G401 (cell line): ENCODE measurements at regions not wholly inside any gene's neighbourhood (a gene's known extent, or its start where the extent isn't known, plus 50 kb on each side); places are given as distances from the start of the nearest gene placed in this dataset.

Source experiments
- DNase-seq: peaks from one replicate; pipeline ENCODE4 v3.0.0-alpha.2; 2015; ENCODE audit warnings: low spot score
- in situ Hi-C: cut with HindIII; loops from 2 replicates; pipeline ENCODE4 v1.10.0; 2016; ENCODE audit warnings: low sequenced_read_pairs, mixed read lengths

- no peak for DNase-seq
- in situ Hi-C loops = no loop called here
Measured at GRCh38 chr4:81915430-81915829, 443.7 kb upstream of the RASGEF1B start.

DNA sequence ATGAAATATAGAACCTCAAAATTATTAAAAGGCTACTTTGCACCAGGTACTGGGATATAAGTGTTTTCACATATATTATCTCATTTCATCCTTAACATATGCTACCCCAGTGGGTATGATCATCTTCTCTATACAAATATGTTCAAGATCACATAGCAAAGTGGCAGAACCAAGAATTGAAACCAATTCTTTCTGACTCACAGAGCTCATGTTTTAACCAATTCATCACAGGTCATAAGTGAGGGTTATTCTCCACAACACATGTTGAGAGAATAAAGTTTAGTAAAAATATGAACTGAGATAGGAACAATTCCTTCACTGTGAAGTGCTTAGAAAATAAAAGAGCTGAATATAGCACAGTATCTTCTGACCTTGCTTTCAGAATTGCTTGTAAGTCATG is 442.9 kb upstream of the RASGEF1B start:
- no peak for DNase-seq
- in situ Hi-C loops = no loop called here

GRCh38 chr4:81913427-81913879 is 441.7 kb upstream of the RASGEF1B start:
- in situ Hi-C loops = no loop called here
- peak; percentile 35 for DNase-seq

DNA sequence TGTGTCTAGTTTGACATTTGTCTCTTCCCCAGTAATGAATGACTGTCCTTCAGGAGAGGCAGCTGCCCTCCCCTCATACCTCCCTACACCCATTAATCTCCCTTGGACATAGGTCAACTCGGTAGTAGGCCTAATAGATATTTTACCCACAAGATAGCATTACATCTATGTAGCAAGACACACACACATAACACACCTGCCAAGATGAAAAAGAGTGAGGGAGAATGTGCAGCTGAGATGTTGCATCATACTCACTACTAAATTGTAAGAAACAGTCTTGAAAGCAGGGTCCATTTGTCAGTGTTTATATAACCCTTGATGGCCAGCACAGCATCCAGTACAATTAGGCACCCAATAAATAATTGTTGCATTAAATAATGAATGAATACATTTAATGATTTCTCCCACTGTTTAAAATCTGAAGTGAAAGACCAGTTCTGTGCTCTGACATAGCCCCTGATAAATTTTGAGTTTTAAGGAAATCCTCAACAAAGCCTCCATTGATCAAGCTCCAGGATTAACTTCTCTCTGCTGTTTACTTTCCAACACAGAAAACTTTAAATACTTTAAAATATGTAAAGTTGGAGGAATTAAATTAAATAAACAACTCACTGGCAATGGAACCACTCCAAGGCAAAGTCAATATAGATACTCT is 440.8 kb upstream of the RASGEF1B start:
- DNase-seq = no peak
- in situ Hi-C loops = no loop called here

DNA sequence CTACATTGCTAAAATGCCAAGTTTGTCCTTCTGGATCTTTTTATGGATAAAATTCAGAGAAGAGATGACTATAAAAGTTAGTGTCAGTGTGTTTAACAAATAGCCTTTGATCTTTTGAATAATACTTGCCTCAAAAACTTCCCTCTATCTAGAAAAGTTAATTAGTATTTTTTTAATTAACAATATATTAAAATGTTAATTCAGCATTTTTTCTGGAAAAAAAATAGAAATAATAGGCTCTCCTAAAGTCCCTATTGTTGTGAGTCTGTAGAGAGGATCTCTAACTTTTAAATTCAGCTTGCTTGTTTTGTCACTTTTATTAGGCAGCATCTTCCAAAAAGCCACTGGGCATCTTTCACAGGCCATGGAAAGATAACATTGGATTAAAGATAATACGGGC is 435.2 kb upstream of the RASGEF1B start:
- in situ Hi-C loops = no loop called here

DNA sequence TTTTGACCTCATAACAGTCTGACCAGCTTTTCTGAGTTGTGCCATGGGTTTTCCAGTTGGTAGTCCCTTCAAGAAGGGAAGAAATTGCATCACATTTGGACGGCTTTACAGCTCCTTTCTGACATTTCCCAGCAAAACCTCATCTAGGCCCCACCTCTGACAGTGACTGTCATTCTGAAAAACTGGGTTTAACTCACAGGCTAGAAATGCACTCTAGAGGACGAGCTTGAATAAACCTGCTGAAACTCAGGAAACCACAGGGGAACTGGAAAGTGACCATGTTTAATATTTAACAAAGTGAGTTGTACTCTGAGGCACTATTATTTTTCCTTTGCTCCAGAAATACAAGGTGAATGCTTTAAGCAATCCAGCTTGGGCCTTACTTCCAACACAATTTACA is 434.3 kb upstream of the RASGEF1B start:
- DNase-seq = no peak
- in situ Hi-C loops = no loop called here

More for the DNA sequence above, 435.2 kb upstream of the RASGEF1B start:
- DNase-seq = no peak

GRCh38 chr4:81904121-81904520 is 432.4 kb upstream of the RASGEF1B start:
- in situ Hi-C loops = no loop called here
- no peak for DNase-seq

DNA sequence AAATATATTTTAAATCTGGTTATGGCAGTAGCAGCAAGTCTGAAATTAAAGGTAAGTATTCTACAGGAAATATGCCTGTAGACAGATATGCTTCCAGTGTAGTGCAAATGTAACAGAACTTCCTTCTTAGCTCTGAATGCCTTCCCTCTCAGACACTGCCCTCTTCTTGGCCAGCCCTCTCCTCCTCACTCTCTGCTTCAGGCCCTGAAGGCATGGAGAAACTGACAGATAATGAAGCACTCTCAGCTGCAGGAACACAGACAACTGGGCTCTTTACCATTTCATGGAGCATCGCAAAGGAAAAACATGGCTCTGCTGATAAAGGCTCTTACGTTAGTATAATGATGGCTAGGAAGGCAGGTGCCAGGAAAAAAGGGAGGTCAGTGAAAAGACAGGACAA is 431.5 kb upstream of the RASGEF1B start:
- no peak for DNase-seq
- in situ Hi-C loops = no loop called here

DNA sequence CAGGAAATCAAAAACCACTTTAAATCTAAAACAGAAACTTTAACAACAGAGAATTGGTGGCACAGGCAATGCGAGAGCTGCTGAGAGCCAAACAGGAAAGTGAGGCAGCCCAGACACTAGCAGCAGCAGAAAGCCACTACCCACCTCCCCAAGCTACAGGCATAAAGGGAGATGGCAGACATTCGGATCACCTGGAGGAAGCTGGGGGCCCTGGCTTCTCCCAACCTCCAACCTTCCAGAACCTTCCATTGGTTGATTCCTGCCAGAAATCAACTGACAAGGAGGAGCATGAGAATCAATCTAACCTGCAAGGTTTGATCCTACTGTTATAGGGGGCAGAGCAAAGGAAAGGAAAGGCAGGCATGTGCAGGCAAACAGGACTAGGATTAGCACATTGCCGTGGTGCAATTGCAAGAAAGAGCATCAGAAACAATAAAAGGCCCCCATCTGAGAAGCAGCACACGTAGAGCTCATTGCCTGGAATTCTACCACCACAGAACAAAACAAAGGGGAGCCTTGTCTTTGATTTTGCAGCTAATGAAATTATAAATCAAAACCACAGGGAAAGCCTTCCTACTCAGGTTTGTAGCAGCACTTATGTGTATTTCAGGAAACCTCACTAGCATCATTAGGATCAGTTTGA is 427.3 kb upstream of the RASGEF1B start:
- no peak for DNase-seq
- in situ Hi-C loops = no loop called here

GRCh38 chr4:81896936-81897335 is 425.2 kb upstream of the RASGEF1B start:
- in situ Hi-C loops = no loop called here
- no peak for DNase-seq

- in situ Hi-C loops = no loop called here
- DNase-seq = no peak
Measured at GRCh38 chr4:81891005-81891996, 419.6 kb upstream of the RASGEF1B start.

GRCh38 chr4:81884986-81885385 is 413.3 kb upstream of the RASGEF1B start:
- in situ Hi-C loops = no loop called here
- no peak for DNase-seq

- DNase-seq = no peak
- in situ Hi-C loops = no loop called here
Measured at GRCh38 chr4:81883530-81884450, 412.1 kb upstream of the RASGEF1B start.

GRCh38 chr4:81883004-81883403 is 411.3 kb upstream of the RASGEF1B start:
- in situ Hi-C loops = no loop called here
- no peak for DNase-seq

DNA sequence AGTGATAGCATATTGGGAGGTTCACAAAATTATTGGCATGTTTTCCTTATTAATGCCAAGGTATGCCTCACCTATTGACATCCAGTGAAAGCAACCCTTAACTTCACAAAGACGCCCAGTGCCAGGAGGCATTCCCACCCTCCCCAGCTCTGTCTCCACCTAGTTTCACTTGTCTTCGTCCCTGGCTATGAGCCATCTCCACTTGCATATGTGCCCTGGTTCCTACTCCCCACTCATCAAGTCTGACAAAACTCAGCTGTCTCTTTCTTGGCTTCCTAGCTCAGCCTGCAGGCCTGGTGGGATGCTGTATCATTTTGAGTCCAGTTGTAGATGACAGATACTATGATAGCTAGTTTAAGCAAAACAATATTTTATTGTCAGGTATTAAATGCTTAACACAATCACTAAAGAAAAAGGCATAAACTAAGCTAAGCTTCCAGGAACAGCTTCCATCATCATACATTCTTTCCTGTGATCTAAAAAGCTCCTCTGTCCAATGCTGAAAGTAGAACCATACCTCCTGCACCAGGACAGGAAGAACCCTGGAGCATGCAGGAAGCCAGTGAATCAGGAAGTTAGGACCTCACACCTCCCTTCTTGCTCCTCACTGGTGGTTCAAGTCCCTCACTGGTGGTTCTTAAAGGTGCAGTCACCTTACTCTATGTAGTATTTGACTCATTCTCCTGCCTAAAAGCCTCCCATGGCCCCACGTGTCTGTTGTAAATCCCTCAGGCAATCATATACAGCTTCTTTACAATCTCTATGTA is 410.3 kb upstream of the RASGEF1B start:
- in situ Hi-C loops = no loop called here
- no peak for DNase-seq

GRCh38 chr4:81876106-81876505 is 404.4 kb upstream of the RASGEF1B start:
- DNase-seq = no peak
- in situ Hi-C loops = no loop called here

GRCh38 chr4:81874661-81875515 is 403.2 kb upstream of the RASGEF1B start:
- DNase-seq = no peak
- in situ Hi-C loops = no loop called here
